Glutamatergic neuron (in vitro differentiated cells): ENCODE measurements at regions not wholly inside any gene's neighbourhood (a gene's known extent, or its start where the extent isn't known, plus 50 kb on each side); places are given as distances from the start of the nearest gene placed in this dataset.

Source experiments
- DNase-seq: peaks from one replicate; pipeline ENCODE4 v3.0.0; 2022
- H3K27ac Mint-ChIP-seq: one replicate; pipeline ENCODE4 v1.8.0; 2020; ENCODE audit warnings: mild to moderate bottlenecking, mixed read lengths, inconsistent platforms; ENCODE audit not compliant: unreplicated experiment
- H3K27me3 Mint-ChIP-seq: one replicate; pipeline ENCODE4 v1.8.0; 2020; ENCODE audit warnings: mild to moderate bottlenecking, moderate library complexity, mixed read lengths, inconsistent platforms; ENCODE audit not compliant: unreplicated experiment
- H3K36me3 Mint-ChIP-seq: one replicate; pipeline ENCODE4 v1.8.0; 2020; ENCODE audit warnings: mild to moderate bottlenecking, mixed read lengths, inconsistent platforms; ENCODE audit not compliant: unreplicated experiment
- H3K4me1 Mint-ChIP-seq: one replicate; pipeline ENCODE4 v1.8.0; 2020; ENCODE audit warnings: mild to moderate bottlenecking, low read depth, mixed read lengths, inconsistent platforms; ENCODE audit not compliant: unreplicated experiment
- H3K4me3 Mint-ChIP-seq: one replicate; pipeline ENCODE4 v1.8.0; 2020; ENCODE audit warnings: mild to moderate bottlenecking, mixed read lengths, inconsistent platforms; ENCODE audit not compliant: unreplicated experiment
- H3K9me3 Mint-ChIP-seq: one replicate; pipeline ENCODE4 v1.8.0; 2020; ENCODE audit warnings: mild to moderate bottlenecking, moderate library complexity, mixed read lengths, inconsistent platforms; ENCODE audit not compliant: unreplicated experiment
- CTCF ChIP-seq: fragments of 200-600 bp; sonication (generic); IDR thresholded peaks from one replicate; pipeline ENCODE4 v1.5.0; 2021; ENCODE audit not compliant: partially characterized antibody, unreplicated experiment

DNA sequence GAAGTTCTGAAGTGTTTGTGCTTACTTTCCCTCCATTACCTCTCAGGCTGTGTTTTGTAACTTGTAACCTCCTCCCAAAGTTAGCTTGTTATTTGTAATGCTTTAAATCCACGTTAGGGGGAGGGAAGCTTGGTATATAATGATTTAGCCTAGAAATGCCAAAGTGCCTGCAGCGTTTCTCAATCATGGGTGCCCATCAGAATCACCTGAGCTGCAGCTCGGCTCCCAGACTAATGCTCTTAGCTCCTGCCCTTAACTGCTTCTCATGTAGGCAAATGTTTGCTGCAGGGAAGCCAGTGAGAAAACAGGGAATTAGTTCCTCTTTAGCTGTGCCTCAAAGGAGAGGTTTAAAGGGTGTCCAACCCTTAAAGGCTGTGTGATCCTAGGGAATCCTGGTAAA lies 219.2 kb upstream of the NAALADL2 start:
- no peak for TF ChIP-seq CTCF
- no peaks in the 10 kb centered on the region for H3K36me3 Mint-ChIP-seq
- no peak for DNase-seq

DNA sequence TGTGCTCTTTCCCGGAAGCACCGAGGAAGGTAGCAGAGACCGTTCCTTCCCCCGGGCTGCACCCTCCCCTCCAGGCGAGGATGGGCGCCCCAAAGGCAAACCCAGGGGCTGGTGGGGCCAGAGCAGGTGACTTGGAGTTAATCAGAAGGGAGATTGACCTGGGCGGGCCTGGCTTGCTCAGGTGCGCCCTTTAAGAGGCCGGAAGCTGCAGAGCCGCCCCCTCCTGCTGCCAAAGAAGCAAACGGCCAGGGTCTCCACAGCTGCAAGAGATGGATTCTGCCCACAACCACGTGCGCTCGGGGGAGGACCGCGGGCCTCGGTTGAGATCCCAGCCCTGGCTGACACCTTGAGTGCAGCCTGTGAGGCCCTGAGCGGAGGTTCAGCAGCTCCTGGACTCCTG lies 218.2 kb upstream of the NAALADL2 start:
- DNase-seq: no peak
- H3K27ac Mint-ChIP-seq: no peak overlapping the region
- H3K9me3 Mint-ChIP-seq: no peaks in the 10 kb centered on the region
- H3K4me1 Mint-ChIP-seq: no peaks in the 10 kb centered on the region
- no peak overlapping the region for H3K4me3 Mint-ChIP-seq
- no peaks in the 10 kb centered on the region for H3K36me3 Mint-ChIP-seq
- no peaks in the 10 kb centered on the region for H3K27me3 Mint-ChIP-seq
- TF ChIP-seq CTCF: no peak

More for the DNA sequence above, 219.2 kb upstream of the NAALADL2 start:
- no peak overlapping the region for H3K27ac Mint-ChIP-seq
- no peaks in the 10 kb centered on the region for H3K9me3 Mint-ChIP-seq
- no peak overlapping the region for H3K4me3 Mint-ChIP-seq
- H3K4me1 Mint-ChIP-seq: peaks cover under 1% of the 10 kb centered on the region
- H3K27me3 Mint-ChIP-seq: no peaks in the 10 kb centered on the region

DNA sequence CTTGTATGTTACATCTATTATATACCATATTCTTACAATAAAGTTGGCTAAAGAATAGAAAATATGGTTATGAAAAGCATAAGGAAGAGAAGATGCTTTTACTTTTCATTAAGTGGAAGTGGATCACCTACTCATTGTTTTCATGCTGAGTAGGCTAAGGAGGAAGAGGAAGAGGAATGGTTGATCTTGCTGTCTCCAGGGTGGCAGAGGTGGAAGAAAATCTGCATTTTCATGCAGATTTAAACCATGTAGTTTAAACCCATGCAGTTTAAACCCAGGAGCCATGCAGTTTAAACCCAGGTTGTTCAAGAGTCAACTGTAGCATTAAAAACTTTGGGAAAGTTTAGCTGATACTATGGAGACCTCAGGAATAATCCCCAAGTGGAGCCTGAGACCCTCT lies 214.8 kb upstream of the NAALADL2 start:
- no peak for TF ChIP-seq CTCF
- H3K36me3 Mint-ChIP-seq: no peaks in the 10 kb centered on the region
- H3K27ac Mint-ChIP-seq: no peak overlapping the region
- no peaks in the 10 kb centered on the region for H3K27me3 Mint-ChIP-seq
- H3K9me3 Mint-ChIP-seq: no peaks in the 10 kb centered on the region
- H3K4me3 Mint-ChIP-seq: no peak overlapping the region
- no peaks in the 10 kb centered on the region for H3K4me1 Mint-ChIP-seq
- no peak for DNase-seq

GRCh38 chr3:174651951-174652350 lies 207.2 kb upstream of the NAALADL2 start:
- peaks cover 2% of the 10 kb centered on the region for H3K27me3 Mint-ChIP-seq
- H3K4me3 Mint-ChIP-seq: no peak overlapping the region
- H3K27ac Mint-ChIP-seq: no peak overlapping the region
- H3K36me3 Mint-ChIP-seq: no peaks in the 10 kb centered on the region
- DNase-seq: no peak
- no peak for TF ChIP-seq CTCF
- H3K4me1 Mint-ChIP-seq: no peaks in the 10 kb centered on the region
- no peaks in the 10 kb centered on the region for H3K9me3 Mint-ChIP-seq

DNA sequence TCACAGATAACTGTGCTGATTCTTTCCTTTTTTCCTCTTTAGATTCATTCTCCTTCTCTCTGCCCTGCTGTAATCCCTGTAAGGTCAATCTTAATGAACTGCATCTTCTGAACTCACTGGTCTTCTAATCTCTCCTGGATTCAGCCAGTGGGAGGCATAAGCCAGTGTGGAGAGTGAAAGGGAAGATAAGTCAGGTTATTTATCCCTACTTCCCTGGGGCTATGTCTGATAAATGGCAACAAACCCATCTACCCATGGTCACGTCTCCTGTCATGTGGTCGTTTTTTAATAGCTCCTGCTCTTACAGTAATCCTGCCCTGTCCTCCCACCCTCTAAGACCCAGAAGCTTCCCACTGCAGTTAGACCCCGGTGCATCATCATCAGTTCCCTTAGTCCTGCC lies 199.6 kb upstream of the NAALADL2 start:
- H3K4me3 Mint-ChIP-seq: no peak overlapping the region
- no peak for DNase-seq

More for the DNA sequence above, 199.6 kb upstream of the NAALADL2 start:
- no peak overlapping the region for H3K27ac Mint-ChIP-seq
- H3K36me3 Mint-ChIP-seq: no peaks in the 10 kb centered on the region
- H3K4me1 Mint-ChIP-seq: peaks cover under 1% of the 10 kb centered on the region
- H3K9me3 Mint-ChIP-seq: no peaks in the 10 kb centered on the region
- H3K27me3 Mint-ChIP-seq: peaks cover 2% of the 10 kb centered on the region
- TF ChIP-seq CTCF: no peak
